GM21515 (cell line): ENCODE measurements at regions not wholly inside any gene's neighbourhood (a gene's known extent, or its start where the extent isn't known, plus 50 kb on each side); places are given as distances from the start of the nearest gene placed in this dataset.

Source experiments
- ATAC-seq: cut with Tn5 transposase; IDR thresholded peaks from one replicate; pipeline ENCODE4 v1.9.1; 2021; ENCODE audit not compliant: unreplicated experiment

GRCh38 chr12:124431971-124432370, 135.4 kb downstream of the NCOR2 start:
- ATAC-seq = no peak

DNA sequence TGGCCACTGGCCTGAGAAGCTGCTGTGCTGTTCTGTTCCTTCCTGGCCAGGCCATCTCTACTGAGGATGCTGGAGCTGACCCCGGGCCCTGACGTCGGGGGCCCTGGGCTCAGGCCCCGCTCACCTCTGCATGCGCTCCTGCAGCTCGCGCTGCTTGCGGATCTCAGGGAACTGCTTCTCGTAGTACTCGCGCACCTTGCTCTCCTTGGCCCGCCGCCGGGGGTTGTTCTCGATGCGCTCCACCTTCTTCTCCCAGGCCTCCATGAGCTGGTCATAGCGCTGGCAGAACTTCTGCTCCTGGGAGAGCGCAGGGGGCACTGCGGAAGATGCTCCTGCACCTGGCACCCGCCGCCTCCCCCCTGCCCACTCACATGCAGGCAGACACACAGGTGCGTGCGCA, 135.6 kb downstream of the RFLNA start:
- no peak for ATAC-seq

DNA sequence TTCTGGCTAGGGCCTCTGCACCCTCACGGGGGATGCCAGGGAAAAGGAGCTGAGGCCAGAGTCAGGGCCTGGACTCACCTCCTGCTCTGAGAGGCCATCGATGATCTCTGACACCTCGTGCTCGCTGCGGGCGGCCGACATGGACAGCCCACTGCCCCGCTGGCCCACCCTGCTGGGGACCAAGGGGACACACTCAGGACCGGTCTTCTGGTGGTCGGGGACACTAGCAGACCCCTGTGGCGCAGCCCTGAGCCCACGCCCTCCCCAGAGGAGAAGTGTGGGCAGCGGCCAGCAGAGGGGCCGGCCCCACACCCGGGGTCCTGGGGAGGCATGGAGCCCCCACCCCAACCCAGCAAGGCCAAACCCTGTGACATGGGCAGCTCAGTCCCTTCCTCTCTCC, 134.6 kb downstream of the RFLNA start:
- ATAC-seq = no peak

GRCh38 chr12:124428792-124429281, 133.9 kb downstream of the RFLNA start:
- no peak for ATAC-seq

DNA sequence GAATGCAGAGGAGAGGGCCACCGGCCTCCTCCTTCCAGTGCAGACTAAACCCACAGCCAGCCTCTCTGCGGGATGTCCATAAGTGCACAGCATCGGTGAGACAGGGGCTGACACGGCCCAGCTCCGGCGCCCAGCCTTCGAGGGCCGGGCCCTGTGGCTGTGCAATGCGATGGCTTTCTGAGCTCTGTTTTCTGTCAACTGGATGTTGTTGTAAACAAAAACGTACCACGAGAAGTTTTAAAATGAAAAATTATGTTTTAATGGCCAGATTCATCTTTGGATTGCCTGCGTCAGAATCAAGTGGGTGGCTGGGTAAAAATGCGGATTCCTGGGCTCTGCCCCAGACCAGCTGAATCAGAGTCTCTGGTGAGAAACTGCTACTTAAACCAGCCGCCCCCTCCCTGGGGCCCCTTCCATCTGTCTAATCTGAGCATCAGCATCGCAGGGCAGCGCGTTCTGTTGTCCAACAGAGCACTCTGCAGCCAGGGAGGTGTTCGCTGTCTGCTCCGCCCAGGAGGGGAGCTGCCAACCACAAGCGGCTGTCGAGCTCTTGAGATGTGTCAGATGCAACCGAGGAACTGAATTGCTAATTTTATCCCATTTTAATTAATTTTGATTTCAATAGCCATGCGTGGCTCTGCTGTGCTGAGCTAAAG, 133.4 kb downstream of the RFLNA start:
- ATAC-seq = no peak

DNA sequence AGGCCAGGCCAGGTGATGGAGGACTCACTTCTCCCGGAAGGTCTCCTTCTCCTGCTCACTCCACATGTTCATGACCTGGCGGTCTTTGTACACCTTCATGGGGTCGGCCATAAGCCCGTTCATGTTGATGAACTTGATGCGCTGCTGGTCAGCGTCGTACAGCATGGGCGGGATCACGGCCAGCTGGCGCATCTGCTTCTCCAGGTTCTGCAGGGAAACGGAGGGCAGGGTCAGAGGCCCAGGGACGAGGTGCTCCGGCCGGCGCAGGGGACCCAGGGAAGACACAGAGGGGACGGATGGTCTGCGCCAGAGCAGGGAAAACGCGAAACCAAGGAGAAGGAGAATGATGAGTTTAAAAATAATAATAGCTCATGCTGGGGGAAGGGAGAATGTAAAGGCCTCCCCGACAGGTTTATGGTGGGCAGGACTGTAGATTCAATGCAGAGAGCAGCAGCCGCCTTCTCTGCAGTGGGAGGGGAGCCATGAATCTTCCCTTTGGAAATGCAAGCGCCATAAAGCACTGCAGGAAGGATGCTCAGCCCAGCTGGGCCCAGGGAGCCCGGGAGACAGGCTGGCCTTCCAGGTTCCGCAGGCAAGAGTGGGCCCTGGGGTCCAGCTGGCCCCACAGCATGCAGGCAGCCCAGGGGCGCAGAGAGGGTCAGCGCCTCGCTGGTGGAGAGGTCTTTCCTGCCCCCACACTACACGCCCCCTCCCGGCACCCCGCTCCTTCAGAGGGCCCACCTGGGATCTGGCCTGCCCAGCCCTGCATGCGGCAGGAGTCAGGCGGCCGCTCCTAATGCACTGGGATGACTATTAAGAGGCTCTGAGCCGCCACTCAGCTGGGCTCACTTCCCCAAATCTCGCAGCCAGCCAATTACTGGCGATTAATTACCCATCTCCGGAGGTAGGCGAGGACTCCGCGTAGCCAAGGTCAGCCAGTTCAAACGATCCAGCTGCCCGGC, 132.0 kb downstream of the RFLNA start:
- ATAC-seq = no peak

DNA sequence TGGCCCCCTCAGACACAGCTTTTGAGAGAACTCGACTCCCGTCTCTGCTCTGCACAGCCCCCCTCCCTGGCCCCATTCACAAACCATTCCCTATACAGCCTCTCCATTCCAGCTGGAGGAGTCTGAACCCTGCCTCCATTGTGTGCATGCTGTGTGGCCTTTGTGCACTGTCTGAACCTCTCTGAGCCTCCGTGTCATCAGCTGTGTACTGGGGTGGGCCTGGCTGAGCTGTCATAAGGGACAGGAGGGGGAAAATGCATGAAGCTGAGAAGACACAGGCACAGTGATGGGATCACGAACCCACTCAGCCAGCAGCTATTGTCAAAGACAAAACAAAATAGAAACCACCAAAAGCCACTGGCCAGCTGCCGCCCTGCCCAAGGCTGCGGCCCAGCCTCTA, 130.8 kb downstream of the RFLNA start:
- ATAC-seq = no peak

DNA sequence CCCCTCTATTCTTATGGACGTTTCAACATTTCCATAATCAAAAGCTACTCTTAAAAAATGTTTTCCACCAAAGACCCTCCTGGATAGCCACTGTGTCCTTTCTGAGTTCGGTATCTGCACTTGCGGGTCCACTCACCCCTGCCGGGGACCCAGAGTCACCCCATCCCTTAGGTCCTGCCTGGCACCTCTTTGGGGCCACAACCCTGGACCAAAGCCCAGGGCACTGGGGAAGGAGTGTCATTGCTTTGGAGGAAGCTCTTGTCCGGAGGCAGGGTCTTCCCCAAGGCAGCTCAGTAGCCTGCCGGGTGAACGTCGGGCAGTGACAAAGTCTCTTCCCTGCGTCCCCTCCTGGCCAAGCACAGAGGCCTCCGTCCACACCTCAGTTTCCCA, 129.6 kb downstream of the RFLNA start:
- ATAC-seq = no peak

- ATAC-seq = no peak
Measured at GRCh38 chr12:124423761-124424515, 129.0 kb downstream of the RFLNA start.

- no peak for ATAC-seq
Measured at GRCh38 chr12:124422570-124423523, 128.0 kb downstream of the RFLNA start.

- ATAC-seq = no peak
Measured at GRCh38 chr12:124422142-124422569, 127.3 kb downstream of the RFLNA start.

GRCh38 chr12:124420996-124421674, 126.2 kb downstream of the RFLNA start:
- no peak for ATAC-seq

- no peak for ATAC-seq
Measured at GRCh38 chr12:124420041-124420995, 125.4 kb downstream of the RFLNA start.

- ATAC-seq = no peak
Measured at GRCh38 chr12:124419292-124420040, 124.6 kb downstream of the RFLNA start.

GRCh38 chr12:124418791-124419190, 123.9 kb downstream of the RFLNA start:
- ATAC-seq = no peak

DNA sequence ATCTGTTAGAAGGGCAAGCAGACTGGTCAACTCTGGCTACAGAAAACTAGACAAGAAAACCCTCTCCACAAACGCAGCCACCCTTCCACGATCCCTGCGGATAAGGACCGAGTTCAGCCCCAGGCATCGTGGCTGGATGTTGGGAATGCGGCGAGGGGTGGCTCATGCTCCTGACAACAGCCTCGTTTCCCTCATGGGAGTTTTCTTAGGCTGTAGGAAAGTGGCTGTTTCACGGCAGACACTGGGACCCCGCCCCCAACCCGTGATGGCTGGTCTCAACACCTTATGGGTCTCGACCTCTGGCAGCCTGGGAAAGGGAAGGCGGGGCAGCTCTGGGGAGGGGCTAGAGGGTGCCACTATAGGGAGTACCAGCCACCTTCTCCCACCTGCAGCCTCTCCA, 123.3 kb downstream of the RFLNA start:
- no peak for ATAC-seq

DNA sequence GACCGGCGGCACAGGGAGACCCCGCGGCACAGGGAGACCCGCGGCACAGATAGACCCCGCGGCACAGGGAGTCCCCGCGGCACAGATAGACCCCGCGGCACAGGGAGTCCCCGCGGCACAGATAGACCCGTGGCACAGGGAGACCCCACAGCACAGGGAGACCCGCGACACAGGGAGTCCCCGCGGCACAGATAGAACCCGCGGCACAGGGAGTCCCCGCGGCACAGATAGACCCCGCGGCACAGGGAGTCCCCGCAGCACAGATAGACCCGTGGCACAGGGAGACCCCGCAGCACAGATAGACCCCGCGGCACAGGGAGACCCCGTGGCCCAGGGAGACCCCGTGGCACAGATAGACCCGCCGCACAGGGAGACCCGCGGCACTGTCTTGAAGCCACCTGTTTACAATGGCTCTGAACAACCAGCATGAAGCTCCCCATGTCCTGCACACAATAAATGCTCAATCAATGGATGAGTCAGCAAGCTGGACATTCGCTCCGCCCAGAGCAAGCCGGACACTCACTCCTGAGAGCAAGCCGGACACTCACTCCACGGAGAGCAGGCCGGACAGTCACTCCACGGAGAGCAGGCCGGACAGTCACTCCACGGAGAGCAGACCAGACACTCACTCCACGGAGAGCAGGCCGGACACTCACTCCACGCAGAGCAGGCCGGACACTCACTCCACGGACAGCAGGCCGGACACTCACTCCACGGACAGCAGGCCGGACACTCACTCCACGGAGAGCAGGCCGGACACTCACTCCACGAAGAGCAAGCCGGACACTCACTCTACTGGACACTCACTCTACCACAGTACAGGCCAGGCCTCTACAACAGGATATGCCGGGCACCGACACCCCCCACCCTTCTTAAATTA, 121.9 kb downstream of the RFLNA start:
- ATAC-seq = no peak
